HAP-1 (cell line): ENCODE measurements at regions not wholly inside any gene's neighbourhood (a gene's known extent, or its start where the extent isn't known, plus 50 kb on each side); places are given as distances from the start of the nearest gene placed in this dataset.
A peak's percentile ranks its signal among the peaks of the same experiment; 100 is the strongest.

Source experiments
- DNase-seq, 2 experiments: peaks; one replicate each; pipeline ENCODE4 v3.0.0-alpha.2; 2016 to 2020; ENCODE audit warnings: low spot score in 2 of 2
- H3K27me3 ChIP-seq: fragments of 250-450 bp; sonication (Bioruptor Pico); 2 replicates; pipeline ENCODE4 v1.5.1; 2020; ENCODE audit warnings: low read depth, mild to moderate bottlenecking, moderate library complexity
- H3K36me3 ChIP-seq: fragments of 250-450 bp; sonication (Bioruptor Pico); replicated peaks from 2 replicates; pipeline ENCODE4 v1.5.1; 2020; ENCODE audit warnings: mild to moderate bottlenecking
- H3K4me1 ChIP-seq: fragments of 250-450 bp; sonication (Bioruptor Pico); 2 replicates; pipeline ENCODE4 v1.5.1; 2020; ENCODE audit warnings: mild to moderate bottlenecking
- H3K4me3 ChIP-seq: fragments of 250-450 bp; sonication (Bioruptor Pico); 2 replicates; pipeline ENCODE4 v1.5.1; 2020; ENCODE audit warnings: mild to moderate bottlenecking, moderate library complexity
- H3K9me3 ChIP-seq: fragments of 250-450 bp; sonication (Bioruptor Pico); 2 replicates; pipeline ENCODE4 v1.5.1; 2020; ENCODE audit warnings: mild to moderate bottlenecking, moderate library complexity
- in situ Hi-C: fragments of 300-500 bp; cut with MboI; formaldehyde crosslinking; loops from 3 replicates; pipeline ENCODE4 v1.14.3; 2020; ENCODE audit warnings: low sequenced_read_pairs, inconsistent platforms, mixed read lengths

DNA sequence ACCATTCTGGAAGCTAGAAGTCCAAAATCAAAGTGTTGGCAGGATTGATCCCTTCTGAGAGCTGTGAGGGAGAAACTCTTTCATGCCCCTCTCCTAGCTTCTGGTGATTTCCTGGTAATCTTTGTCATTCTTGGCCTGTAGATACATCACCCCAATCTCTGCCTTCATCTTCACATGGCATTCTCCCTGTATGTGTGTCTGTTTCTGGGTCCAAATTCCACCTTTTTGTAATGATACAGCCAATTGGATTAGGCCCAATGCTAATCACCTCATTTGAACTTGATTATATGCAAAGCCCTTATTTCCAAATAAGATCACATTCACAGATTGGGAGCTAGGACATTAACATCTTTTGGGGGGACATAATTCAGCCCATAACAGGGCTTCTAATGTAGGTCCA is 76.9 kb upstream of the MBIP start:
- H3K27me3 ChIP-seq = no peaks in the 10 kb centered on the region
- in situ Hi-C loops = loop anchor here (25.0 kb wide), 1 partner anchor 540 kb away; no protein-coding TSS in a partner anchor
- no peaks in the 10 kb centered on the region for H3K36me3 ChIP-seq
- no peaks in the 10 kb centered on the region for H3K4me1 ChIP-seq
- DNase-seq = no peak
- no peaks in the 10 kb centered on the region; the same call in 1 of the 2 replicates for H3K9me3 ChIP-seq
- H3K4me3 ChIP-seq = no peak overlapping the region

DNA sequence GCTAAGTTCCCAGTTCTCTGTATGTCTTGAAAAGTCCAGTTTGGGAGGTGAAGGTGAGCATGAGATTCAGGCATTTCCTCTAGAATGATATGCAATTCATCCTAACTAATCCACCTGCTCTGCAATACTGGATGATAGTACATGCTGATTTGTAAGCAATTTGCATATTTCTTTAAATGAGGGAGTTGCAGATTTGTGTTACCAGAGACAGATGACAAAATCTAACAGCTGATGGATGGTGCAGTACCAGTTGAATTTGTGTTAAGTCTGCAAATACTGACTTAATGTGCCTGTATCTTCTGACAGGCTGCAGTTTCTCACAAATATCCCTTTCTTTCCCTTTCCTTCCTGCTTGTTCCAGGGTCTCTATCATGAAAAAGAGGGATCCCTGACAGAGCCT is 76.4 kb upstream of the MBIP start:
- no peaks in the 10 kb centered on the region for H3K36me3 ChIP-seq
- H3K4me1 ChIP-seq = no peaks in the 10 kb centered on the region
- H3K9me3 ChIP-seq = no peaks in the 10 kb centered on the region; the same call in 1 of the 2 replicates
- H3K27me3 ChIP-seq = no peaks in the 10 kb centered on the region
- H3K4me3 ChIP-seq = no peak overlapping the region
- no peak for DNase-seq
- in situ Hi-C loops = loop anchor here (25.0 kb wide), 1 partner anchor 541 kb away; no protein-coding TSS in a partner anchor

DNA sequence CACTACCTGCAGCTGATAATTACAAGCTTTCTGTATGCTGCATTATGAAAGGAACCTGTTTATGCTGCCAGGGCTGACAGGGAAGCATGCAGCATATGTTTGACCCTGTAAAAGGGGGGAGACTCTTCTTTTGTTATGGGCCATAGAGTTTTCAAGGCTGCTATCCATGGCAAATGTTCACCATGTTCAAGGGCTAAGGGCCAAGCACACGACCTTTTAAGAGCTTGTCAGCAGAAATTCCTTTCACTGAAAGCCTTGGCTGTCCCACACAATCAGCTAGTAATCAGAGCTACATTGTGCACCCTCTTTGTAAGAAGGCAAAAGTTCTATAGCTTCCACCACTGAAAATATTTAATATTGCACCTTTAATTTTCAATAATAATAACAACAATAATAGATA is 74.2 kb upstream of the MBIP start:
- H3K9me3 ChIP-seq = no peaks in the 10 kb centered on the region; the same call in 1 of the 2 replicates
- in situ Hi-C loops = loop anchor here (25.0 kb wide), 1 partner anchor 543 kb away; no protein-coding TSS in a partner anchor
- no peaks in the 10 kb centered on the region for H3K4me1 ChIP-seq
- H3K27me3 ChIP-seq = no peaks in the 10 kb centered on the region
- H3K36me3 ChIP-seq = no peaks in the 10 kb centered on the region
- DNase-seq = no peak
- no peak overlapping the region for H3K4me3 ChIP-seq

DNA sequence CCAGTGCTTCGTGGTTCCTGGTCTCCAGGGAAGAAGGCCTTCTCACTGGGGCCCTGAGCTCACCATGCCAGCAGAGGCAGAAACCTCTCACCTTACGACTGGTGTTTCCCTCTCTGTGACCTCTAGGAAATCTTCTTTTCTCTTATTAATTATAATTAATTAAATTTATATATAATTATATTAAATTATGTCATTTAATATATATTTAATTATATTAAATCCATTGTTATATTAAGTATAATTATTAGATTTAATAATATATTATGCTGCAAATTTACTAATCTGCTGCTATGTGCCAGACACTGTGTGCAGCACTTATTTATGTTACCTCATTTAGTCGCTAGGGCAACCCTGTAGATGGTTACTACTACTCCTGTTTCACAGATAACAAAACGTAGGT is 70.3 kb upstream of the MBIP start:
- in situ Hi-C loops = loop anchor here (25.0 kb wide), 1 partner anchor 547 kb away; no protein-coding TSS in a partner anchor
- no peak for DNase-seq

DNA sequence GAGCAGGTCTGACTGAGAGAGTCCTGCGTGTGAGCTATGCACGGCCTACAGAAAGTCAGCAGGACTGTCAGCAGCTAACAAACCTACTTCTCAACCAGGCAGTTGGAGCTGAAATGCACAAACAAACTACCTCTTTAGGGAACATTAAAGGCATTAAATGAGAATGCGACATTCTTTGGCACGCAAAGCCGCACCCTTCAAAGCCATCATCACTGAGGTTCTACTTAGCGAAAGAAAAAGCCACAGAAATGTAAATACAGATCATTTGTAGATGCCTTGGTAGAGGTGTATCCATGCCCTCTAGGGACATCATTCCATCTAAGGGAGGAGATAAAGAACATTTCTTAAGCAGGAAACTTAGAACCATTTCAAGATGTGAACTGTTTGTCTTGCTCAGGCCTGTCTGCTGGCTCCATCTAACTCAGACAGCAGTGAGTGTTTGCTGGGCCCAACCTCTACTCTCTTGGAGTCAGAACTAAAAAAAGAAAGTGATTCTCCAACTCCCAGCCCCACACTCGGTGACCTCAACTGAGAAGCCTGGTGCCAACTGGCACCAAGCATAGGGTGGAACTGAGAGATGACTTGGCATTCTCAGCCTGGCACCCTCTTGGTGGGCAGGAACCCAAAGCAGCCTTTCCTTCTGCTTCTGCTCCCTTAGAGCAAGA is 63.5 kb upstream of the MBIP start:
- no peaks in the 10 kb centered on the region for H3K27me3 ChIP-seq
- no peaks in the 10 kb centered on the region; the same call in 1 of the 2 replicates for H3K4me1 ChIP-seq
- in situ Hi-C loops = loop anchor here (25.0 kb wide), 1 partner anchor 553 kb away; no protein-coding TSS in a partner anchor
- peak; percentile 13 to 20 for DNase-seq
- no peaks in the 10 kb centered on the region for H3K9me3 ChIP-seq
- no peaks in the 10 kb centered on the region for H3K36me3 ChIP-seq
- H3K4me3 ChIP-seq = no peak overlapping the region

More for the DNA sequence above, 70.3 kb upstream of the MBIP start:
- Histone ChIP-seq H3K27me3 (no peaks in the 10 kb centered on the region), H3K4me3 (no peak overlapping the region), H3K36me3 (no peaks in the 10 kb centered on the region), H3K4me1 (no peaks in the 10 kb centered on the region), H3K9me3 (no peaks in the 10 kb centered on the region)

DNA sequence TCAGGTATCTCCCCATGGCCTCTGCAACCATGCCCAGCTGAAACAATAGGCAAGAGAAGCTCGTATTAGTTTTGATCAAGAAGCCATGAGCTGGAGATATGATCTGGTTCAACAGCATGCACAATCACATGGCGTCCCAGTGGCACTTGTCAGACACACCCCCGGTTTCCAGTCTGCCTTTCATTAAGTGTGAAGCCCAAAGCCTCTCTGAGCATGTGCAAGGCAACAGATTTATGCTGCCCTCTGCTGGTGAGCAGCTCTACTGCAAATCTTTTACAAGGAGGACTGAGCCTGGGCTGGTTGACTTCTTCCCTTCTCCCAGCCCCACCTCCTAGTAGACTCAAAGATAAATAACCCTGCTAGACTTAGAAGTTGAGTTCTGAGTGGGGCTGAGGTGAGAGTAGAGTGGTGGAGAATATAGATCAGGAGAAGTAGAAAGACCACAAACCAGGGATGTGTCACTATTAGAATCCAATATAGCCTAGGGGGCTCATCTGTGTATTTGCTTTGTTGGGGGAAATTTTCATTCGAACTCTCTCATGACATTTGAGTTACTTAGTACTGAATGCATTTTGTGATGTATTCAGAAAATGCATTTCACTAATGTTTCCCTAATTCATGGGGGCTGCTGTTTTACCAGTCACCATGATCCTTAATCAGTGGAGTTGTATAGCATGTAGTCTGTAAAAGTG is 53.7 kb upstream of the MBIP start:
- Histone ChIP-seq H3K9me3 (no peaks in the 10 kb centered on the region), H3K27me3 (no peaks in the 10 kb centered on the region), H3K4me3 (no peak overlapping the region), H3K36me3 (no peaks in the 10 kb centered on the region), H3K4me1 (no peaks in the 10 kb centered on the region)
- in situ Hi-C loops = loop anchor here (10.0 kb wide), 1 partner anchor 299 kb away; no protein-coding TSS in a partner anchor
- DNase-seq = peak; percentile 81 to 92
